Panc1 (cell line): ENCODE measurements at regions not wholly inside any gene's neighbourhood (a gene's known extent, or its start where the extent isn't known, plus 50 kb on each side); places are given as distances from the start of the nearest gene placed in this dataset.

Experiments
- ATAC-seq: fragments of 200-7000 bp; cut with Tn5 transposase; 2 replicates; pipeline ENCODE4 v1.9.1; 2020; ENCODE audit warnings: mild to moderate bottlenecking, moderate library complexity
- BruUV-seq: library from RNA; stranded (reverse); fragments of 400-500 nt; replicated peaks from 2 replicates; lab custom pipeline; 2021; lab: Mats Ljungman, UMichigan
- CTCF ChIA-PET: fragments of 300-600 bp; sonication (Branson Sonifier 250); formaldehyde crosslinking; loops from one replicate; lab custom pipeline; 2022; ENCODE audit warnings: antibody characterized with exemption; lab: Charles Lee
- POLR2A ChIA-PET: fragments of 300-600 bp; sonication (Branson Sonifier 250); formaldehyde crosslinking; loops from one replicate; lab custom pipeline; 2022; ENCODE audit warnings: antibody characterized with exemption; lab: Charles Lee
- DNase-seq: peaks from one replicate; pipeline ENCODE4 v3.0.0-alpha.2; 2010; ENCODE audit warnings: low read depth, low spot score
- H3K27ac ChIP-seq: 2 replicates; pipeline ENCODE4 v1.5.1; 2011; ENCODE audit warnings: mild to moderate bottlenecking, low read length, inconsistent platforms
- H3K27me3 ChIP-seq: fragments of 200-500 bp; sonication (Bioruptor generic); 2 replicates; pipeline ENCODE4 v1.6.0; 2014; ENCODE audit warnings: low read length, inconsistent platforms; ENCODE audit not compliant: control insufficient read depth, insufficient read depth
- H3K36me3 ChIP-seq: fragments of 200-500 bp; sonication (Bioruptor generic); 2 replicates; pipeline ENCODE4 v1.5.1; 2014; ENCODE audit warnings: inconsistent platforms, mild to moderate bottlenecking, low read length, moderate library complexity; ENCODE audit not compliant: control insufficient read depth, insufficient read depth
- H3K4me1 ChIP-seq: 2 replicates; pipeline ENCODE4 v1.5.1; 2011; ENCODE audit warnings: inconsistent platforms, mild to moderate bottlenecking, low read length, moderate library complexity; ENCODE audit not compliant: control insufficient read depth, insufficient read depth
- H3K4me3 ChIP-seq, 2 experiments: 2 replicates each; pipeline ENCODE4 v1.5.1; 2011 to 2012; ENCODE audit warnings: low read depth in 2 of 2, low read length in 2 of 2, mild to moderate bottlenecking in 2 of 2, inconsistent platforms in 1 of 2, moderate library complexity in 1 of 2
- H3K9me3 ChIP-seq: fragments of 200-500 bp; sonication (Bioruptor generic); 2 replicates; pipeline ENCODE4 v1.5.1; 2014; ENCODE audit warnings: low read depth, mild to moderate bottlenecking, inconsistent platforms, low read length, moderate library complexity; ENCODE audit not compliant: control insufficient read depth, insufficient read depth
- CTCF ChIP-seq: fragments of 450-650 bp; IDR thresholded peaks from 2 replicates; pipeline ENCODE4 v1.5.1; 2017; ENCODE audit warnings: mild to moderate bottlenecking
- POLR2AphosphoS5 ChIP-seq: IDR thresholded peaks from 2 replicates; pipeline ENCODE4 v1.6.1; 2012; ENCODE audit warnings: mild to moderate bottlenecking, low read depth, low read length, moderate library complexity
- REST ChIP-seq, 2 experiments: IDR thresholded peaks; 2 replicates each; pipeline ENCODE4 v1.6.1; 2011 to 2012; ENCODE audit warnings: low read depth in 2 of 2, control low read depth in 1 of 2, low read length in 1 of 2, mild to moderate bottlenecking in 1 of 2, moderate library complexity in 1 of 2; ENCODE audit not compliant: insufficient read depth in 1 of 2
- SIN3A ChIP-seq: IDR thresholded peaks from 2 replicates; pipeline ENCODE4 v1.6.1; 2012; ENCODE audit warnings: low read depth, mild to moderate bottlenecking, low read length, moderate library complexity, borderline replicate concordance; ENCODE audit not compliant: insufficient read depth
- TCF7L2 ChIP-seq: IDR thresholded peaks from 2 replicates; pipeline ENCODE4 v1.6.1; 2011; ENCODE audit warnings: mild to moderate bottlenecking, low read depth, low read length, inconsistent platforms
- in situ Hi-C: cut with HindIII; loops from 2 replicates; pipeline ENCODE4 v1.10.0; 2016; ENCODE audit warnings: low sequenced_read_pairs, low pct_unique_long_range_greater_than_20kb
- intact Hi-C: fragments of 100-400 bp; cut with micrococcal nuclease; formaldehyde crosslinking; loops from one replicate; pipeline ENCODE4 v1.10.0; 2022; ENCODE audit not compliant: unreplicated experiment

- CTCF ChIA-PET = no interaction called here
Observed at GRCh38 chr9:89843591-89843990, 238.8 kb downstream of the GADD45G start.

GRCh38 chr9:89844075-89844474 is 239.3 kb downstream of the GADD45G start:
- no TSS peak for BruUV-seq
- no peaks in the 10 kb centered on the region for H3K9me3 ChIP-seq
- ChIA-PET POLR2A (no interaction called here), CTCF (no interaction called here)
- H3K4me1 ChIP-seq = no peaks in the 10 kb centered on the region
- no peak for TF ChIP-seq CTCF
- no peaks in the 10 kb centered on the region for H3K36me3 ChIP-seq
- intact Hi-C loops = no loop called here
- H3K27ac ChIP-seq = no peak overlapping the region
- H3K4me3 ChIP-seq = no peak overlapping the region
- in situ Hi-C loops = no loop called here
- DNase-seq = no peak
- ATAC-seq = no peak
- no peaks in the 10 kb centered on the region for H3K27me3 ChIP-seq

More at GRCh38 chr9:89843591-89843990, 238.8 kb downstream of the GADD45G start:
- H3K9me3 ChIP-seq = no peaks in the 10 kb centered on the region
- no peak overlapping the region for H3K4me3 ChIP-seq
- no peak for ATAC-seq
- POLR2A ChIA-PET = no interaction called here
- no peak for TF ChIP-seq TCF7L2
- TF ChIP-seq REST (IDR thresholded peaks at IDR 0.05; ENCODE audit: insufficient read depth in 1 of 2, low read depth in 2 of 2, low read length in 1 of 2) = no peak
- TF ChIP-seq SIN3A = no peak
- no peak for TF ChIP-seq CTCF
- no peak for TF ChIP-seq POLR2AphosphoS5
- H3K4me1 ChIP-seq = no peaks in the 10 kb centered on the region
- intact Hi-C loops (no loop called here), in situ Hi-C loops (no loop called here)
- no peaks in the 10 kb centered on the region for H3K36me3 ChIP-seq
- BruUV-seq = no TSS peak
- H3K27me3 ChIP-seq = no peaks in the 10 kb centered on the region
- no peak for DNase-seq
- no peak overlapping the region for H3K27ac ChIP-seq

GRCh38 chr9:89844535-89844934 is 239.7 kb downstream of the GADD45G start:
- H3K4me3 ChIP-seq = no peak overlapping the region
- no TSS peak for BruUV-seq
- intact Hi-C loops = no loop called here
- CTCF ChIA-PET = no interaction called here
- ATAC-seq = no peak
- no peak for DNase-seq
- TF ChIP-seq SIN3A (no peak), REST (IDR thresholded peaks at IDR 0.05; ENCODE audit: insufficient read depth in 1 of 2, low read depth in 2 of 2, low read length in 1 of 2) (no peak), POLR2AphosphoS5 (no peak), CTCF (no peak), TCF7L2 (no peak)
- H3K36me3 ChIP-seq = no peaks in the 10 kb centered on the region
- in situ Hi-C loops = no loop called here
- no peak overlapping the region for H3K27ac ChIP-seq
- POLR2A ChIA-PET = no interaction called here
- H3K4me1 ChIP-seq = no peaks in the 10 kb centered on the region
- H3K27me3 ChIP-seq = no peaks in the 10 kb centered on the region
- no peaks in the 10 kb centered on the region for H3K9me3 ChIP-seq
